HL-60 (cell line): ENCODE measurements at regions not wholly inside any gene's neighbourhood (a gene's known extent, or its start where the extent isn't known, plus 50 kb on each side); places are given as distances from the start of the nearest gene placed in this dataset.

Experiments used
- GABPA ChIP-seq: IDR thresholded peaks from 2 replicates; pipeline ENCODE4 v1.6.1; 2012; ENCODE audit warnings: low read depth
- POLR2AphosphoS5 ChIP-seq: IDR thresholded peaks from 2 replicates; pipeline ENCODE4 v1.6.1; 2012; ENCODE audit warnings: low read depth
- TF ChIP-seq, protein P1 (sequence below): IDR thresholded peaks from one replicate; pipeline ENCODE4 v1.5.1; 2011; ENCODE audit warnings: low read length, control low read depth, inconsistent platforms; ENCODE audit not compliant: insufficient read depth
- TF ChIP-seq, protein P2 (sequence below): IDR thresholded peaks from 2 replicates; pipeline ENCODE4 v1.6.1; 2012; ENCODE audit warnings: low read depth; ENCODE audit not compliant: insufficient replicate concordance

DNA sequence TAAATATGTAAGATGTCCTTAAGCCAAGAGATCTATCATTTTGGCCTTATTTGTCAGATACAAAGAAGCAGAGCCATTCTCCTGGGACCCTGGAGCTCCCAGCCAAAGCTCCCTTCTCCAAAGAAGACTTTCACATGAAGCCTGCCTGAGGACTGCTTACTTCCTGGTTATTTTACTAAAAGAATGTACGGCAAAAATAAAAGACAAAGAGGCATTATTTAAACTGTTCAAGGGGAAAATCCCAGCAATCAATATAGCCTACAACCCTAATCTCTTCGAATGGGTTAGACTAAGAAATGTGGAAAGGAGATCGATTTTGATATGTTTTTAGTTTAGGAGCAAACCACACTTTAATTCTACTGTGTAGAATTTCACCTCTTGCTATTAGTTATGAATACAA lies 237.9 kb upstream of the CTBP2 start:
- TF ChIP-seq, protein P1, sequence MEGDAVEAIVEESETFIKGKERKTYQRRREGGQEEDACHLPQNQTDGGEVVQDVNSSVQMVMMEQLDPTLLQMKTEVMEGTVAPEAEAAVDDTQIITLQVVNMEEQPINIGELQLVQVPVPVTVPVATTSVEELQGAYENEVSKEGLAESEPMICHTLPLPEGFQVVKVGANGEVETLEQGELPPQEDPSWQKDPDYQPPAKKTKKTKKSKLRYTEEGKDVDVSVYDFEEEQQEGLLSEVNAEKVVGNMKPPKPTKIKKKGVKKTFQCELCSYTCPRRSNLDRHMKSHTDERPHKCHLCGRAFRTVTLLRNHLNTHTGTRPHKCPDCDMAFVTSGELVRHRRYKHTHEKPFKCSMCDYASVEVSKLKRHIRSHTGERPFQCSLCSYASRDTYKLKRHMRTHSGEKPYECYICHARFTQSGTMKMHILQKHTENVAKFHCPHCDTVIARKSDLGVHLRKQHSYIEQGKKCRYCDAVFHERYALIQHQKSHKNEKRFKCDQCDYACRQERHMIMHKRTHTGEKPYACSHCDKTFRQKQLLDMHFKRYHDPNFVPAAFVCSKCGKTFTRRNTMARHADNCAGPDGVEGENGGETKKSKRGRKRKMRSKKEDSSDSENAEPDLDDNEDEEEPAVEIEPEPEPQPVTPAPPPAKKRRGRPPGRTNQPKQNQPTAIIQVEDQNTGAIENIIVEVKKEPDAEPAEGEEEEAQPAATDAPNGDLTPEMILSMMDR, result no peak
- TF ChIP-seq POLR2AphosphoS5 (no peak), GABPA (no peak)
- TF ChIP-seq, protein P2, sequence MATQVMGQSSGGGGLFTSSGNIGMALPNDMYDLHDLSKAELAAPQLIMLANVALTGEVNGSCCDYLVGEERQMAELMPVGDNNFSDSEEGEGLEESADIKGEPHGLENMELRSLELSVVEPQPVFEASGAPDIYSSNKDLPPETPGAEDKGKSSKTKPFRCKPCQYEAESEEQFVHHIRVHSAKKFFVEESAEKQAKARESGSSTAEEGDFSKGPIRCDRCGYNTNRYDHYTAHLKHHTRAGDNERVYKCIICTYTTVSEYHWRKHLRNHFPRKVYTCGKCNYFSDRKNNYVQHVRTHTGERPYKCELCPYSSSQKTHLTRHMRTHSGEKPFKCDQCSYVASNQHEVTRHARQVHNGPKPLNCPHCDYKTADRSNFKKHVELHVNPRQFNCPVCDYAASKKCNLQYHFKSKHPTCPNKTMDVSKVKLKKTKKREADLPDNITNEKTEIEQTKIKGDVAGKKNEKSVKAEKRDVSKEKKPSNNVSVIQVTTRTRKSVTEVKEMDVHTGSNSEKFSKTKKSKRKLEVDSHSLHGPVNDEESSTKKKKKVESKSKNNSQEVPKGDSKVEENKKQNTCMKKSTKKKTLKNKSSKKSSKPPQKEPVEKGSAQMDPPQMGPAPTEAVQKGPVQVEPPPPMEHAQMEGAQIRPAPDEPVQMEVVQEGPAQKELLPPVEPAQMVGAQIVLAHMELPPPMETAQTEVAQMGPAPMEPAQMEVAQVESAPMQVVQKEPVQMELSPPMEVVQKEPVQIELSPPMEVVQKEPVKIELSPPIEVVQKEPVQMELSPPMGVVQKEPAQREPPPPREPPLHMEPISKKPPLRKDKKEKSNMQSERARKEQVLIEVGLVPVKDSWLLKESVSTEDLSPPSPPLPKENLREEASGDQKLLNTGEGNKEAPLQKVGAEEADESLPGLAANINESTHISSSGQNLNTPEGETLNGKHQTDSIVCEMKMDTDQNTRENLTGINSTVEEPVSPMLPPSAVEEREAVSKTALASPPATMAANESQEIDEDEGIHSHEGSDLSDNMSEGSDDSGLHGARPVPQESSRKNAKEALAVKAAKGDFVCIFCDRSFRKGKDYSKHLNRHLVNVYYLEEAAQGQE, result no peak
